ENCODE measurements at regions not wholly inside any gene's neighbourhood (a gene's known extent, or its start where the extent isn't known, plus 50 kb on each side); places are given as distances from the start of the nearest gene placed in this dataset.

- TF ChIP-seq EP300 (IDR thresholded peaks at IDR 0.05; ENCODE audit: low read depth), result no peak
- TF ChIP-seq CTCF (IDR thresholded peaks at IDR 0.05), result no peak
These were observed 1892.1 kb downstream of the MAT2B start for GRCh38 chr5:165397516-165397915.

All from transverse colon (tissue), 3 donors.